ENCODE measurements at regions not wholly inside any gene's neighbourhood (a gene's known extent, or its start where the extent isn't known, plus 50 kb on each side); places are given as distances from the start of the nearest gene placed in this dataset.
"Not testable (repeated sequence)": the region's sequence is repeated elsewhere in the genome, so short reads cannot be mapped to it uniquely, and the experiment has no call there.

DNA sequence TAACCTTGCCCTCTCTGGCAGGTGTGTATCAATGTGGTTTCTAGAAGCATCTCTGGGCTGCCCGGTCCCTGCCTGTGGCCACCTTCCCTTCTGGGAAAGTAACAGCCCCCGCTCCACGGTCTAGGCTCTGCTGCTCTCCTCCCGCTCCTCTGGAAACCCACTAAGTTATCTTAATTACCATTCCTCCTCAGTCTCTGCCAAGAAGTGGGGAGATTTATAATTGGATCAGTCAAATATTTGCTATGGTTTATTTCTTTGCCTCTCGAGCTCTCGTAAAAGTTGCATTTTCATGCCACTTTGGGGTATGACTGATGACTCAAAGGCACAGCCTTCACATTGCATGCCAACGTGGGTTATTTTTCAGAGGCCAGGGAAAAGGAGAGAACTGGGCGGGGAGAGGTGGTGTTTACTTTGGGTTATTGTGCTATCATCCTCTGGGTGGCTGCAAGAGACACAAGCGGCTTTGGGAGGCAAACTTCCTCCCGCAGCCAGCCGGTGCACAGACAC lies 205.3 kb upstream of the WWC1 start:
- H3K27me3 ChIP-seq (ENCODE audit: insufficient read depth, low read length) = no peaks in the 10 kb centered on the region
- H3K4me1 ChIP-seq (ENCODE audit: insufficient read depth, low read length) = peaks cover 3% of the 10 kb centered on the region
- H2AFZ ChIP-seq (ENCODE audit: low read depth, low read length) = no peak overlapping the region
- peaks cover 12% of the 10 kb centered on the region for H3K9me3 ChIP-seq (ENCODE audit: low read length)
- H3K36me3 ChIP-seq (ENCODE audit: insufficient read depth, low read length) = peaks cover 9% of the 10 kb centered on the region
- H3K4me3 ChIP-seq (ENCODE audit: low read length) = no peak overlapping the region

DNA sequence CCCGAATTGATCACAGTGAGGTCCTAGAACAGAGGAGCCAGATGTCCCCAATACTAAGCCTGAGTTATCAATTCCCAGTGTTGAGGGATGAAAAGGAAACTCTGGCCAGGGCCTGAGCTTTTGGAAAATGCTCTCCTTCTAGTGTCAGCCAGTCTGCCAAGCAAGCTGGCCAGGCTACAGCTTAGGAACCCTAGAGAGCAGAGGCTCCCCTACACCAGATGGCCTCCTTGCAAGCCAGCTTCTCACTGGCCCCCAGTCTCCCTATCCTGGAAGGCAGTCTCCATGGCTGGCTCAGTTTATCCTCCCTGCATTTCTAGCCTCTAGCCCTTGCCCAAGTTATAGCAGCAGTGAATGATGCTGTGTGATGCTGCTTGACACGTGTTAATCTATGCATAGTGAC lies 204.7 kb upstream of the WWC1 start:
- Histone ChIP-seq H2AFZ (ENCODE audit: low read depth, low read length) (no peak overlapping the region), H3K9me3 (ENCODE audit: low read length) (peaks cover 12% of the 10 kb centered on the region), H3K36me3 (ENCODE audit: insufficient read depth, low read length) (peaks cover 14% of the 10 kb centered on the region), H3K4me3 (ENCODE audit: low read length) (no peak overlapping the region), H3K4me1 (ENCODE audit: insufficient read depth, low read length) (peaks cover 3% of the 10 kb centered on the region), H3K27me3 (ENCODE audit: insufficient read depth, low read length) (no peaks in the 10 kb centered on the region)

DNA sequence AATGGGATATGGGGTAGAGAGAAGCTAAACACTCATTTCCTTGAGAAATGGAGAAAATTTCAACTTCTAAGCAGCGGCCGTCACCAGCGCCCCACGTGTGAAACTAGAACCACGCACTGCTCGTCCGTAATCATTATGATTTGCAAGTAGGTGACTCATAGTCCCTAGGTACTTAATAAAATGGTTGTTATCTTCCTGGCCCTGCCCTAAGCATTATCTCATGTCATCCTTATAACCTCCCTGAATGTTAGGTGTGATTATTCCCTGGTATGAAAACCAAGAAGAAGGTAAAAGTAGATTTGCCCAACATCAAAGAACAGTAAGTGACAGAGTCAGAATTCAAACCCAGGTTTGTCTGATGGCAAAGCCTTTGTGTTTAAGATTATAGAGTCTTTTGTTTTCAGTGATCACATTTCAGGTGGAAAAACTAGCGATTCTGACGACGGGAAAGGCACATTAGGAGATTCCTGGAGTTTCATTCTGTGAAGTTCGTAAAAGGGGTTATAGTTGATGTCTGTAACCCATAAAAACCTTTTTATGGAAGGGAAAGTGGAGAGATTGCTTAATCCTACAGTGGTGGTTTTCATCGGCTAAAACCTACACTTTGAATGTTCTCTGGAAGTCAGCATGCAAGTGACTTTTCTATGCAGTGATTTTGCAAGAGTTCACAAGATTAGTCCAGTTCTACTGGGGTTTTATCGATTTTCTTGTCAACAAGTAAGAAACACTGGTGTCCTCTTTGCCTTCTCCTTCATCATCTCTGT lies 202.9 kb upstream of the WWC1 start:
- Histone ChIP-seq H3K4me1 (ENCODE audit: insufficient read depth, low read length) (peaks cover 3% of the 10 kb centered on the region), H3K36me3 (ENCODE audit: insufficient read depth, low read length) (peaks cover 20% of the 10 kb centered on the region), H2AFZ (ENCODE audit: low read depth, low read length) (no peak overlapping the region), H3K27me3 (ENCODE audit: insufficient read depth, low read length) (no peaks in the 10 kb centered on the region), H3K9me3 (ENCODE audit: low read length) (peaks cover 3% of the 10 kb centered on the region), H3K4me3 (ENCODE audit: low read length) (no peak overlapping the region)

DNA sequence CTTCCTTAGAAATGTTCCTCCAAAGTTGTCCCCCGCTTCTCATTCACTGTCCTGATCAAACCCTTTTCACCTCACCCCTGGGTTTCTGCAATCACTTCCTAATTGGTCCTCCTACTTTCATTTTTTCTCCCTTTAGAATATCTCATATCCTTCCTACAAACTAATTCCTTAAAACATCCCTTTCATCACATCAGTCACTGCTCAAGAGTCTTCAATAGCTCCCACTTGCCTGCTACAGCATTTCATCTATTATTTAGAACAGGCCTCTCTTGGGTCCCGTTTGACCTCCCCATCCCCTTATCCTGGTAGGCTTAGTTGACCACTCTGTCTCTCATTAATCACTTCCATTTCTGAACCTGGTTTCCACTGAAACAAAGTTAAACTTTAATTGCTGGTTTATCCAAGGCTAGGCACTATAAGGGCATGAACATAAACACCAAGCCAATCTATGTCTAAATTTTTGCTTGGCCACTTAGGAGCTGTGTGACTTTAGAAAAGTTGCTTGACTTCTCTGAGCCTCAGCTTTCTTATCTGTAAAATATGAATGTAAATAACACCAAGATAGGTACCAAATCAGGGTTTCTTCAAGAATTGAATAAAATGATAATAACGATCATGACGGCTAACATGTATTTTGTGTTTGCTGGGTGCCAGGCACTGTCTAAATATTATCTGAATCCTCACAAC lies 202.1 kb upstream of the WWC1 start:
- H3K9me3 ChIP-seq (ENCODE audit: low read length) = no peaks in the 10 kb centered on the region
- H2AFZ ChIP-seq (ENCODE audit: low read depth, low read length) = no peak overlapping the region
- H3K36me3 ChIP-seq (ENCODE audit: insufficient read depth, low read length) = peaks cover 22% of the 10 kb centered on the region
- H3K4me3 ChIP-seq (ENCODE audit: low read length) = no peak overlapping the region
- H3K4me1 ChIP-seq (ENCODE audit: insufficient read depth, low read length) = peaks cover 3% of the 10 kb centered on the region
- no peaks in the 10 kb centered on the region for H3K27me3 ChIP-seq (ENCODE audit: insufficient read depth, low read length)

DNA sequence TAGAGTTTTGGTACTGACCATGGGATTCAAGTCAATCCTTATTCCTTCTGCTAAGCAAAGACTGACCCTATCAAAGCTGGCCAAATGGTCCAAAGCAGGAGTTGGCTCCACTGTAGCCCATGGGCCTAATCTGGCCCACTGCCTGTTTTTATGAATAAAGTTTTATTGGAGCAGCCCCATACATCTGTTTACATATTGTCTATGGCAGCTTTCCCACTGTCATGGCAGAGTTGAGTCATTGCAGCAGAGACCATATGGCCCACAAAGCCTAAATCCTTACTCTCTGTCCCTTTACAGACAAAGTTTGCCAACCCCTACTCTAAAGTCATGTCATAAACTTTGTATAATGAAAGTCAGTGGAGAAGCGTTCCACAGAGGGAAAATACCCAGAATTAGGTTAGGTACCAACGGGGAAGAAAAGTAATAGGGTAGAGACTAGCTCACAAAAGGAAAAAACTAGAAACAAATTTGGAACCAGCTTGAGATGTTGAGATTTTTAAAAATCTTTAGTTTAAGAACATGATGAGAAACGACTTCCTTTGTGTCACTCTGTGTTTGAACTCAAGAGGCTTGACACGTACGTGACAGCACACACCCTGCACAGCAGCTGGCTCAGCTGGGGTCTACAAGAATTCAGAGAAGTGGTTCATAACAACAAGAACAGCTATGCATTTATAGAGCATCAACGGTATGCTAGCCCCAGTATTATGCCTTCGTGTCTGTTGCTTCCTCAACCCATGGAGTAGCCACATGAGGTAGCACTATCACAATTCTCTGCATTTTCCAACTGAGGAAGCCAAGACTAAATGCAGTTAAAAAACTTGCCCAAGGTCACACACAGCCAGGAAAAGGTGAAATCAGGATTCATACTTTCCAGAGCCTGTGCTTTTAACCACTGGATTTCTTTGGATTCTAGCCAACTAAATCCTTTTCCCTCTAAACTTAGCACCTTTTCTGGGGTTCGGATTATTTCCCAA lies 198.9 kb upstream of the WWC1 start:
- no peak overlapping the region for H3K4me3 ChIP-seq (ENCODE audit: low read length)
- no peaks in the 10 kb centered on the region for H3K4me1 ChIP-seq (ENCODE audit: insufficient read depth, low read length)
- H2AFZ ChIP-seq (ENCODE audit: low read depth, low read length) = no peak overlapping the region
- H3K36me3 ChIP-seq (ENCODE audit: insufficient read depth, low read length) = peaks cover 23% of the 10 kb centered on the region
- H3K9me3 ChIP-seq (ENCODE audit: low read length) = no peaks in the 10 kb centered on the region
- no peaks in the 10 kb centered on the region for H3K27me3 ChIP-seq (ENCODE audit: insufficient read depth, low read length)

DNA sequence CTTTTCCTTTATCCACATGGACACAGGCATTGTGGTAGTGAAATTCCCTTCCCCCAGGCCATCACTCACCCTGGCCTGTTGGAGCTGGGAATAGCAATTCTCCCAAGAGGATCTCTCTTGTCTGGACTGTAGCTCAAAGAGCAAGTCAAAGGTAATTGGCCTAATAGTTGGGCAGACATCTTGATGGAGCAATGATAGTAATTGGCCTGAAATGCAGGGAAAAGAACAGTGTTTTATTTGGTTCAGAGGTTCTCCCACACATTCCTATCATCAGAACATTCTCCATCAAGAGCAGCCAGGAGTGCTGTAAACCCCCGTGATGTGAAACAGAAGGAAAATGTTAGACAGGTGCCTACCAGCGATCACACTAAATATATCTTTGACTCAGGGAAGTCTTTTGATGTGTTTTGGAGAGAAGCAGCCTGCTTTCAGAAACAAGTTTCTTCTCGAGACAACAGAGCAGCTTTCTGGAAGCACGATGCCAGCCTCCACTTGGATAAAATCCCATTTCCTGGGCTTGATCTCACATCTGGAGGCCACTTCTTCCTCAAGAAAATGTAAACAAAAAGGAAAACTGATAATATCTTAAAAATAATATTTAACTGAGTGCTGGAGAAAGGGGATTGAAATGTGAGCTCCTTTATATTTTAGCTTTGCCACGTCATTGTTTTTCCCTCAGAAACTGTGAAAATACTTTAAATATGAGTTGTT lies 198.1 kb upstream of the WWC1 start:
- Histone ChIP-seq H3K4me1 (ENCODE audit: insufficient read depth, low read length) (no peaks in the 10 kb centered on the region), H3K4me3 (ENCODE audit: low read length) (no peak overlapping the region), H3K27me3 (ENCODE audit: insufficient read depth, low read length) (no peaks in the 10 kb centered on the region)

DNA sequence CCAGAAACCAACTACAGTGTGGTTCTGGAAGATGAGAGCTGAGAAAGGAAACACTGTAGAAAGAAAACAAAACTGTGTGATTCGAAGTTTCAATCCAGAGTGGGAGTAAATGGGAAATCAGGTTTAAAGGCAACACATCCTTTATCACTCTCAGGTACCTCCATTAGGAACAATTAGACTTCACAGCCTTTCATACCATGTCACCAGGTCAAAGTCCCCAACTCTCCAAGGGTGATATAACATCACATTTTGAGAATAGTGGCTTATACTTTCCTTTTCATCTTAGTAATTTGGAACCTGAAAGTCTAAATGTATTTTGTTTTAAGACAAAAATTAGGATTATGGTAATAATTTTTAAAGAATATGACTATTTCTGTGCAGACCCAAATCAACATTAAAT lies 194.9 kb upstream of the WWC1 start:
- H3K4me1 ChIP-seq (ENCODE audit: insufficient read depth, low read length) = no peaks in the 10 kb centered on the region
- no peaks in the 10 kb centered on the region for H3K9me3 ChIP-seq (ENCODE audit: low read length)
- H3K27me3 ChIP-seq (ENCODE audit: insufficient read depth, low read length) = no peaks in the 10 kb centered on the region
- H3K36me3 ChIP-seq (ENCODE audit: insufficient read depth, low read length) = peaks cover 31% of the 10 kb centered on the region
- H2AFZ ChIP-seq (ENCODE audit: low read depth, low read length) = no peak overlapping the region
- H3K4me3 ChIP-seq (ENCODE audit: low read length) = no peak overlapping the region

More for the DNA sequence above, 198.1 kb upstream of the WWC1 start:
- Histone ChIP-seq H3K36me3 (ENCODE audit: insufficient read depth, low read length) (peaks cover 31% of the 10 kb centered on the region), H3K9me3 (ENCODE audit: low read length) (no peaks in the 10 kb centered on the region), H2AFZ (ENCODE audit: low read depth, low read length) (no peak overlapping the region)

DNA sequence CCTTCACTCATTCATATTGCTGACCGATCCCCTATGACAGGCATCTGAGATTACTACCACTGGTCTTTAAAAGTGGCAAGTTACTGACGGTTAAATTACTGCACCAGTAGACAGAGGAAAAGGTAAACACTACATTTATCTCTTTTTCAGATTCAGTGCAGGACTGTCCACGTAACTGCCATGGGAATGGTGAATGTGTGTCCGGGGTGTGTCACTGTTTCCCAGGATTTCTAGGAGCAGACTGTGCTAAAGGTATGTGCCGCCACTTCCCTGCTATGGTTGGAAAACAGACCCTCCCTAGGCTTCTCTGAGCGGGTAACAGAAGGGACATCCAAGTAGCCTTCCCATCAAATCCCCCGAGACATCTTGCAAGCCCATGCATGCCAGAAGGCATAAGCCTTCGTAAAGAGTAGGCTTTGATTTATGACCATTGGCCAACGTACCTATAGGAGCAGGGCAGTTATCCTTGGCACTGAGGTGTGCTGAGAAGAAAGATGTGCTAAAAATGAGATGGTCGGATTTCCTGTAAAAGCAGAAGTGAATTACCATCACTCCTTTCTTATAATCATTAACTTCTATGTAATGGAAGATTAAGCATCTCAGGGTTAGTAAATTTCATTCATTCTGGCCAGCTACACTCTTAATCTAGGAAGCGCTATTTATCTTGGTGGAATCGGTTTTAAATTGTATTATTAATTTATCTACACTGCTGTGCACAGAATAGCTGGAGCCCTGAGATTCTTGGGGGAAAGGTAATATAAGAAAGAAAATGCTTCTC lies 193.4 kb upstream of the WWC1 start:
- H3K9me3 ChIP-seq (ENCODE audit: low read length) = no peaks in the 10 kb centered on the region
- no peak overlapping the region for H2AFZ ChIP-seq (ENCODE audit: low read depth, low read length)
- H3K4me3 ChIP-seq (ENCODE audit: low read length) = no peak overlapping the region
- H3K4me1 ChIP-seq (ENCODE audit: insufficient read depth, low read length) = no peaks in the 10 kb centered on the region
- H3K27me3 ChIP-seq (ENCODE audit: insufficient read depth, low read length) = no peaks in the 10 kb centered on the region
- H3K36me3 ChIP-seq (ENCODE audit: insufficient read depth, low read length) = peaks cover 22% of the 10 kb centered on the region

DNA sequence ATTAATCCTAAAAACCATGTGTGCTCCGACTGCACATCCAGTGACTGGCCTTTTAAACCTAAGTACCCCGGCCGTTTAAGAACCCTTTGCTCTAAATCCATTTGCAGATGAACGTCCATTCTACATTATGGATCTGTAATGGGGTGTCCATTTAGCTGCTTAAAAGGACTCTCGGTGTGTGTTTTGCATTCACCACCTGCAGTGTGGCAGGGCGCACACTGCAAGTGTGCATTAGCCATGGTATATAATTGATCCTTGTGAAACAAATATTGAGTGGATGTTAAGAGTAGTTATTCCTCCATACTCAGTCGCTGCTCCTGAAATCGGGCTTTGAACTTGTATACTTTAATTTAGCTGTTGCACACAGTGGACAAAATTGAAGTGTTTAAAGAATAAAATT lies 190.1 kb upstream of the WWC1 start:
- no peak overlapping the region for H2AFZ ChIP-seq (ENCODE audit: low read depth, low read length)
- H3K36me3 ChIP-seq (ENCODE audit: insufficient read depth, low read length) = peaks cover 20% of the 10 kb centered on the region
- H3K27me3 ChIP-seq (ENCODE audit: insufficient read depth, low read length) = no peaks in the 10 kb centered on the region

DNA sequence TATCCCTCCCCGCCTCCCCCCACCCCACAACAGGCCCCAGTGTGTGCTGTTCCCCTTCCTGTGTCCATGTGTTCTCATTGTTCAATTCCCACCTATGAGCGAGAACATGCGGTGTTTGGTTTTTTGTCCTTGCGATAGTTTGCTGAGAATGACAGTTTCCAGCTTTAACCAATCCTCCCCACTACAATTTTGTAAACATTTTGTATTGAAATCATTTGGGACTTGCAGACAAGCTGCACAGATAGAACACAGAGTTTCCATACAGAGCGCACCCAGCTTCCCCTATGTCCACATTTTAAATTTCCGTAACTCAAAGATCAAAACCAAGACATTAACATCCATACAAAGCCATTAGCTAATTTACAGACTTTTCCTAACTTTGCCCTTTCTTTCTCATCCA lies 188.4 kb upstream of the WWC1 start:
- Histone ChIP-seq H3K4me1 (ENCODE audit: insufficient read depth, low read length) (peaks cover 16% of the 10 kb centered on the region), H3K36me3 (ENCODE audit: insufficient read depth, low read length) (peaks cover 14% of the 10 kb centered on the region)
- H3K4me3 ChIP-seq (ENCODE audit: low read length) = not testable (repeated sequence)

More for the DNA sequence above, 190.1 kb upstream of the WWC1 start:
- peaks cover 16% of the 10 kb centered on the region for H3K4me1 ChIP-seq (ENCODE audit: insufficient read depth, low read length)
- no peaks in the 10 kb centered on the region for H3K9me3 ChIP-seq (ENCODE audit: low read length)
- no peak overlapping the region for H3K4me3 ChIP-seq (ENCODE audit: low read length)

DNA sequence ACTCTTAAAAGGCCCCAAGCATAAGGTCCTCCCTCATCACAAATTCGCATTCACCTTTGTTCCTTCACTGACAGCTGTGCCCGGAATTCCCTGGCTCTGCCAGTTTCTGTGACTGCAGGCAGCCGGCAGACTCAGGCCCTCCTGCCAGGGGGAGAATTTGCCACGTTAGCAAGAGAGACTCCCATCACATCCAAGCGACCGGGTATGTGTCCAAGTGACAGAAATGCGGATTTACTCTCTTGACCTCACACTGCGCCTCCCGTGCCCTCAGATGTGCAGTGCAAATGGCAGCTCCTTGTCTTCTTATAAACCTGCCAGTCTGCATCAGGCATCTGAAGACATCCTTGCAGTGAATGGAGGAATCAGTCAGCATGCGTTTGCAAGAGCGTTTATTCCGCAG lies 187.1 kb upstream of the WWC1 start:
- no peak overlapping the region for H3K4me3 ChIP-seq (ENCODE audit: low read length)
- peaks cover 4% of the 10 kb centered on the region for H3K36me3 ChIP-seq (ENCODE audit: insufficient read depth, low read length)
- H3K9me3 ChIP-seq (ENCODE audit: low read length) = no peaks in the 10 kb centered on the region
- H3K4me1 ChIP-seq (ENCODE audit: insufficient read depth, low read length) = peaks cover 16% of the 10 kb centered on the region
- no peaks in the 10 kb centered on the region for H3K27me3 ChIP-seq (ENCODE audit: insufficient read depth, low read length)
- H2AFZ ChIP-seq (ENCODE audit: low read depth, low read length) = no peak overlapping the region

More for the DNA sequence above, 188.4 kb upstream of the WWC1 start:
- H2AFZ ChIP-seq (ENCODE audit: low read depth, low read length); H3K27me3 ChIP-seq (ENCODE audit: insufficient read depth, low read length); H3K9me3 ChIP-seq (ENCODE audit: low read length): not testable (repeated sequence)

All from neuron (in vitro differentiated cells).